Panc1 (cell line): ENCODE measurements at regions not wholly inside any gene's neighbourhood (a gene's known extent, or its start where the extent isn't known, plus 50 kb on each side); places are given as distances from the start of the nearest gene placed in this dataset.

Experiments
- CTCF ChIP-seq: fragments of 450-650 bp; IDR thresholded peaks from 2 replicates; pipeline ENCODE4 v1.5.1; 2017; ENCODE audit warnings: mild to moderate bottlenecking
- SIN3A ChIP-seq: IDR thresholded peaks from 2 replicates; pipeline ENCODE4 v1.6.1; 2012; ENCODE audit warnings: low read depth, mild to moderate bottlenecking, low read length, moderate library complexity, borderline replicate concordance; ENCODE audit not compliant: insufficient read depth

- TF ChIP-seq CTCF = no peak
- TF ChIP-seq SIN3A = no peak
Observed at GRCh38 chr4:119746951-119747350, 118.3 kb upstream of the PDE5A start.
